KMS-11 (cell line): ENCODE measurements at regions not wholly inside any gene's neighbourhood (a gene's known extent, or its start where the extent isn't known, plus 50 kb on each side); places are given as distances from the start of the nearest gene placed in this dataset.
"Not testable (repeated sequence)": the region's sequence is repeated elsewhere in the genome, so short reads cannot be mapped to it uniquely, and the experiment has no call there.

Experiments
- H2AFZ ChIP-seq: fragments of 200-600 bp; sonication (generic); 2 replicates; pipeline ENCODE4 v1.6.1; 2016; ENCODE audit warnings: antibody characterized with exemption, mixed run types, low read depth
- H3K27ac ChIP-seq: fragments of 200-600 bp; sonication (generic); 2 replicates; pipeline ENCODE4 v1.6.1; 2016; ENCODE audit warnings: mild to moderate bottlenecking, mixed run types
- H3K27me3 ChIP-seq: fragments of 200-600 bp; sonication (generic); 2 replicates; pipeline ENCODE4 v1.6.1; 2017; ENCODE audit warnings: mild to moderate bottlenecking, low read depth, mixed run types, moderate library complexity; ENCODE audit not compliant: insufficient read depth
- H3K36me3 ChIP-seq: fragments of 200-600 bp; sonication (generic); 2 replicates; pipeline ENCODE4 v1.6.1; 2017; ENCODE audit warnings: mild to moderate bottlenecking, mixed run types; ENCODE audit not compliant: insufficient read depth
- H3K4me1 ChIP-seq: fragments of 200-600 bp; sonication (generic); 2 replicates; pipeline ENCODE4 v1.6.1; 2016; ENCODE audit warnings: mild to moderate bottlenecking, low read depth, mixed run types; ENCODE audit not compliant: poor library complexity, severe bottlenecking
- H3K4me2 ChIP-seq: fragments of 200-600 bp; sonication (generic); 2 replicates; pipeline ENCODE4 v1.7.0; 2016; ENCODE audit warnings: mild to moderate bottlenecking, mixed run types
- H3K4me3 ChIP-seq: fragments of 200-600 bp; sonication (generic); IDR thresholded peaks from 2 replicates; pipeline ENCODE4 v1.6.1; 2017; ENCODE audit warnings: low read depth, low read length, mixed read lengths; ENCODE audit not compliant: insufficient read depth
- H3K79me2 ChIP-seq: fragments of 200-600 bp; sonication (generic); 2 replicates; pipeline ENCODE4 v1.6.1; 2016; ENCODE audit warnings: low read depth, mixed run types; ENCODE audit not compliant: insufficient read depth
- H3K9ac ChIP-seq: fragments of 200-600 bp; sonication (generic); 2 replicates; pipeline ENCODE4 v1.6.1; 2016; ENCODE audit warnings: mild to moderate bottlenecking, mixed run types
- H4K20me1 ChIP-seq: fragments of 200-600 bp; sonication (generic); 2 replicates; pipeline ENCODE4 v1.6.1; 2016; ENCODE audit warnings: mild to moderate bottlenecking, mixed run types; ENCODE audit not compliant: insufficient read depth
- CTCF ChIP-seq: fragments of 200-600 bp; sonication (generic); conservative IDR thresholded peaks from 2 replicates; pipeline ENCODE4 v1.6.1; 2017; ENCODE audit warnings: low read depth, mild to moderate bottlenecking, antibody characterized with exemption, low read length, moderate library complexity, mixed read lengths

DNA sequence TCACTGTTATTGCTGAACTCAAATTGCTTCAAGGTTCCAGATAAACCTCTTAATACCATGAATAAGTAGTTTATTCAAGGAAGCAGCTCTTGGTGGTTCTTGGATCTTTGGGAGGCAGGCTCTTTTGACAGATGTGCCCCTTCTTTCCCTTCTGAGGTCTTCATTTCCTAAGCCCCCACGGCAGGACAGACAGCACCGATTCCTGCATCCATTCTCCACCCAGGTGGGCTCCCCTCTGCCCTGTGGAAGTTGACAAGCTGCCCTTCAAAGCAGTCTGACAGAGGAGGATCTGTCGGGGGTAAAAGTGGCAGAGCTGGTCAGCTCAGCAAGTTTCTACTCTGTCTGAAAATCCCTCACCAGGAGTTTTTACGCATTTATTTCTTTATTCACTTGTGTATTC lies 605.3 kb upstream of the B3GAT1 start:
- Histone ChIP-seq H2AFZ (no peak overlapping the region), H3K79me2 (no peaks in the 10 kb centered on the region), H3K4me3 (no peak overlapping the region), H3K4me2 (no peak overlapping the region), H3K4me1 (no peaks in the 10 kb centered on the region), H3K27ac (no peak overlapping the region), H3K27me3 (no peaks in the 10 kb centered on the region), H3K9ac (no peak overlapping the region), H4K20me1 (no peaks in the 10 kb centered on the region), H3K36me3 (no peaks in the 10 kb centered on the region)
- no peak for TF ChIP-seq CTCF

GRCh38 chr11:135015966-135016365 lies 603.9 kb upstream of the B3GAT1 start:
- no peaks in the 10 kb centered on the region for H3K79me2 ChIP-seq
- H3K4me1 ChIP-seq: no peaks in the 10 kb centered on the region
- H4K20me1 ChIP-seq: no peaks in the 10 kb centered on the region
- H3K4me2 ChIP-seq: no peak overlapping the region
- no peak overlapping the region for H3K27ac ChIP-seq
- no peak for TF ChIP-seq CTCF
- H3K9ac ChIP-seq: no peak overlapping the region
- H3K27me3 ChIP-seq: no peaks in the 10 kb centered on the region
- no peak overlapping the region for H2AFZ ChIP-seq
- H3K4me3 ChIP-seq: no peak overlapping the region
- H3K36me3 ChIP-seq: no peaks in the 10 kb centered on the region

DNA sequence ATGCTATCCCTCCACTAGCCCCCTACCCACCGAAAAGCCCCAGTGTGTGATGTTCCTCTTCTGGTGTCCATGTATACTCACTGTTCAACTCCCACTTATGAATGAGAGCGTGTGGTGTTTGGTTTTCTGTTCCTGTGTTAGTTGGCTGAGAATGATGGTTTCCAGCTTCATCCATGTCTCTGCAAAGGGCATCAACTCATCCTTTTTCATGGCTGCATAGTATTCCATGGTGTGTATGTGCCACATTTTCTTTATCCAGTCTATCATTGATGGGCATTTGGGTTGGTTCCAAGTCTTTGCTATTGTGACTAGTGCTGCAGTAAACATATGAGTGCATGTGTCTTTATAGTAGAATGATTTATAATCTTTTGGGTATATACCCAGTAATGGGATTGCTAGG lies 599.3 kb upstream of the B3GAT1 start:
- not testable (repeated sequence) for H3K27me3 ChIP-seq, H3K4me1 ChIP-seq, H3K4me2 ChIP-seq, H4K20me1 ChIP-seq, H3K9ac ChIP-seq, H3K79me2 ChIP-seq, H3K36me3 ChIP-seq, H3K27ac ChIP-seq, H3K4me3 ChIP-seq, H2AFZ ChIP-seq

- no peak for TF ChIP-seq CTCF
- no peaks in the 10 kb centered on the region for H3K36me3 ChIP-seq
- no peak overlapping the region for H3K27ac ChIP-seq
- H3K9ac ChIP-seq: no peak overlapping the region
- no peaks in the 10 kb centered on the region for H3K4me1 ChIP-seq
- H3K79me2 ChIP-seq: no peaks in the 10 kb centered on the region
- no peaks in the 10 kb centered on the region for H3K27me3 ChIP-seq
- no peaks in the 10 kb centered on the region for H4K20me1 ChIP-seq
- H2AFZ ChIP-seq: no peak overlapping the region
- no peak overlapping the region for H3K4me2 ChIP-seq
- no peak overlapping the region for H3K4me3 ChIP-seq
Measured at GRCh38 chr11:135009125-135009524, 597.1 kb upstream of the B3GAT1 start.

- no peak for TF ChIP-seq CTCF
- H3K4me1 ChIP-seq: no peaks in the 10 kb centered on the region
- no peak overlapping the region for H3K9ac ChIP-seq
- H4K20me1 ChIP-seq: no peaks in the 10 kb centered on the region
- no peaks in the 10 kb centered on the region for H3K79me2 ChIP-seq
- H3K4me2 ChIP-seq: no peak overlapping the region
- H3K27me3 ChIP-seq: no peaks in the 10 kb centered on the region
- H3K27ac ChIP-seq: no peak overlapping the region
- no peaks in the 10 kb centered on the region for H3K36me3 ChIP-seq
- no peak overlapping the region for H2AFZ ChIP-seq
- H3K4me3 ChIP-seq: no peak overlapping the region
Measured at GRCh38 chr11:135008412-135008811, 596.4 kb upstream of the B3GAT1 start.
